Dendritic cell treated with granulocyte-macrophage colony-stimulating factor and Interleukin-4, amounts not matched to agents 40 ng/mL and 50 ng/mL, for 4 days (primary cell): ENCODE measurements at regions not wholly inside any gene's neighbourhood (a gene's known extent, or its start where the extent isn't known, plus 50 kb on each side); places are given as distances from the start of the nearest gene placed in this dataset.
A peak's percentile ranks its signal among the peaks of the same experiment; 100 is the strongest.

ENCODE experiments used
- H3K27ac Mint-ChIP-seq: one replicate; pipeline ENCODE4 v1.8.0; 2022; ENCODE audit warnings: mild to moderate bottlenecking, mixed read lengths
- H3K27me3 Mint-ChIP-seq: one replicate; pipeline ENCODE4 v1.8.0; 2022; ENCODE audit warnings: mild to moderate bottlenecking, mixed read lengths
- H3K36me3 Mint-ChIP-seq: one replicate; pipeline ENCODE4 v1.8.0; 2022; ENCODE audit warnings: low read depth, mixed read lengths
- H3K4me1 Mint-ChIP-seq: one replicate; pipeline ENCODE4 v1.8.0; 2022; ENCODE audit warnings: low read depth, mixed read lengths
- H3K4me3 Mint-ChIP-seq: one replicate; pipeline ENCODE4 v1.8.0; 2022; ENCODE audit warnings: mild to moderate bottlenecking, moderate library complexity, mixed read lengths
- H3K9me3 Mint-ChIP-seq: one replicate; pipeline ENCODE4 v1.8.0; 2022; ENCODE audit warnings: mixed read lengths
- intact Hi-C: fragments of 100-400 bp; cut with micrococcal nuclease; formaldehyde crosslinking; loops from one replicate; pipeline ENCODE4 v1.15.0; 2022

- peaks cover 13% of the 10 kb centered on the region for H3K9me3 Mint-ChIP-seq
- intact Hi-C loops, result loop anchor here (2.0 kb wide), 1 partner anchor 23 kb away; no protein-coding TSS in a partner anchor
- peaks cover 19% of the 10 kb centered on the region for H3K4me1 Mint-ChIP-seq
- H3K36me3 Mint-ChIP-seq, result no peaks in the 10 kb centered on the region
- peak overlapping the region; percentile 78 for H3K27ac Mint-ChIP-seq
- peak overlapping the region; percentile 51 for H3K4me3 Mint-ChIP-seq
- peaks cover 22% of the 10 kb centered on the region for H3K27me3 Mint-ChIP-seq
Measured at GRCh38 chr14:88129306-88130056, 124.5 kb downstream of the GPR65 start.

GRCh38 chr14:88130057-88130432, 125.1 kb downstream of the GPR65 start:
- Mint-ChIP-seq H3K9me3 (peaks cover 13% of the 10 kb centered on the region), H3K27ac (peak overlapping the region; percentile 78), H3K4me1 (peaks cover 19% of the 10 kb centered on the region), H3K27me3 (peaks cover 20% of the 10 kb centered on the region), H3K36me3 (no peaks in the 10 kb centered on the region), H3K4me3 (peak overlapping the region; percentile 51)
- intact Hi-C loops, result loop anchor here (2.0 kb wide), 1 partner anchor 23 kb away; no protein-coding TSS in a partner anchor
